Glutamatergic neuron (in vitro differentiated cells): ENCODE measurements at regions not wholly inside any gene's neighbourhood (a gene's known extent, or its start where the extent isn't known, plus 50 kb on each side); places are given as distances from the start of the nearest gene placed in this dataset.

Experiments used
- DNase-seq: peaks from one replicate; pipeline ENCODE4 v3.0.0; 2022
- H3K27ac Mint-ChIP-seq: one replicate; pipeline ENCODE4 v1.8.0; 2020; ENCODE audit warnings: mild to moderate bottlenecking, mixed read lengths, inconsistent platforms; ENCODE audit not compliant: unreplicated experiment
- H3K27me3 Mint-ChIP-seq: one replicate; pipeline ENCODE4 v1.8.0; 2020; ENCODE audit warnings: mild to moderate bottlenecking, moderate library complexity, mixed read lengths, inconsistent platforms; ENCODE audit not compliant: unreplicated experiment
- H3K36me3 Mint-ChIP-seq: one replicate; pipeline ENCODE4 v1.8.0; 2020; ENCODE audit warnings: mild to moderate bottlenecking, mixed read lengths, inconsistent platforms; ENCODE audit not compliant: unreplicated experiment
- H3K4me1 Mint-ChIP-seq: one replicate; pipeline ENCODE4 v1.8.0; 2020; ENCODE audit warnings: mild to moderate bottlenecking, low read depth, mixed read lengths, inconsistent platforms; ENCODE audit not compliant: unreplicated experiment
- H3K4me3 Mint-ChIP-seq: one replicate; pipeline ENCODE4 v1.8.0; 2020; ENCODE audit warnings: mild to moderate bottlenecking, mixed read lengths, inconsistent platforms; ENCODE audit not compliant: unreplicated experiment
- H3K9me3 Mint-ChIP-seq: one replicate; pipeline ENCODE4 v1.8.0; 2020; ENCODE audit warnings: mild to moderate bottlenecking, moderate library complexity, mixed read lengths, inconsistent platforms; ENCODE audit not compliant: unreplicated experiment
- TF ChIP-seq, protein P1 (sequence below): fragments of 200-600 bp; sonication (generic); IDR thresholded peaks from one replicate; pipeline ENCODE4 v1.5.0; 2021; ENCODE audit not compliant: partially characterized antibody, unreplicated experiment

DNA sequence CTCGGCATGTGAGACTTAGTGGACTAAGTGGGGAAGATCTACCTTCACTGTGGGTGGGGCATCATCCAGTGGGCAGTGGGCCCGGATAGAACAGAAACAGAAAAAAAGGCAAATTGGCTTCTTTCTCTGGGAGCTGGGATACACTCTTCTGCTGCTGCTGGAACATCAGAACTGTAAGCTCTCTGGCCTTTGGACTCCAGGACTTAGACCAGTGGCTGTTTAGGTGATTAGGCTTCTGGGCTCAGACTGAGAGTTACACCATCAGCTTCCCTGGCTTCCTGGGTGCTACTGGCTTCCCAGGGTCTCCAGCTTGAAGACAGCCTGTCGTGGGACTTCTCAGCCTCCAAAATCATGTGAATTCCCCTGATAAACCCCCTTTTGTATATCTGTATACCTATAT is 122.7 kb upstream of the SLC28A3 start:
- Mint-ChIP-seq H3K4me1 (peaks cover 6% of the 10 kb centered on the region), H3K27me3 (peaks cover 2% of the 10 kb centered on the region), H3K4me3 (no peak overlapping the region), H3K9me3 (peaks cover 1% of the 10 kb centered on the region), H3K36me3 (no peaks in the 10 kb centered on the region), H3K27ac (no peak overlapping the region)
- no peak for DNase-seq
- TF ChIP-seq, protein P1, sequence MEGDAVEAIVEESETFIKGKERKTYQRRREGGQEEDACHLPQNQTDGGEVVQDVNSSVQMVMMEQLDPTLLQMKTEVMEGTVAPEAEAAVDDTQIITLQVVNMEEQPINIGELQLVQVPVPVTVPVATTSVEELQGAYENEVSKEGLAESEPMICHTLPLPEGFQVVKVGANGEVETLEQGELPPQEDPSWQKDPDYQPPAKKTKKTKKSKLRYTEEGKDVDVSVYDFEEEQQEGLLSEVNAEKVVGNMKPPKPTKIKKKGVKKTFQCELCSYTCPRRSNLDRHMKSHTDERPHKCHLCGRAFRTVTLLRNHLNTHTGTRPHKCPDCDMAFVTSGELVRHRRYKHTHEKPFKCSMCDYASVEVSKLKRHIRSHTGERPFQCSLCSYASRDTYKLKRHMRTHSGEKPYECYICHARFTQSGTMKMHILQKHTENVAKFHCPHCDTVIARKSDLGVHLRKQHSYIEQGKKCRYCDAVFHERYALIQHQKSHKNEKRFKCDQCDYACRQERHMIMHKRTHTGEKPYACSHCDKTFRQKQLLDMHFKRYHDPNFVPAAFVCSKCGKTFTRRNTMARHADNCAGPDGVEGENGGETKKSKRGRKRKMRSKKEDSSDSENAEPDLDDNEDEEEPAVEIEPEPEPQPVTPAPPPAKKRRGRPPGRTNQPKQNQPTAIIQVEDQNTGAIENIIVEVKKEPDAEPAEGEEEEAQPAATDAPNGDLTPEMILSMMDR: no peak

- no peak overlapping the region for H3K27ac Mint-ChIP-seq
- TF ChIP-seq, protein P1: no peak
- peaks cover 4% of the 10 kb centered on the region for H3K27me3 Mint-ChIP-seq
- peaks cover 6% of the 10 kb centered on the region for H3K9me3 Mint-ChIP-seq
- H3K36me3 Mint-ChIP-seq: no peaks in the 10 kb centered on the region
- peaks cover 11% of the 10 kb centered on the region for H3K4me1 Mint-ChIP-seq
- no peak for DNase-seq
- H3K4me3 Mint-ChIP-seq: no peak overlapping the region
These were observed 126.2 kb upstream of the SLC28A3 start for GRCh38 chr9:84466580-84467285.

DNA sequence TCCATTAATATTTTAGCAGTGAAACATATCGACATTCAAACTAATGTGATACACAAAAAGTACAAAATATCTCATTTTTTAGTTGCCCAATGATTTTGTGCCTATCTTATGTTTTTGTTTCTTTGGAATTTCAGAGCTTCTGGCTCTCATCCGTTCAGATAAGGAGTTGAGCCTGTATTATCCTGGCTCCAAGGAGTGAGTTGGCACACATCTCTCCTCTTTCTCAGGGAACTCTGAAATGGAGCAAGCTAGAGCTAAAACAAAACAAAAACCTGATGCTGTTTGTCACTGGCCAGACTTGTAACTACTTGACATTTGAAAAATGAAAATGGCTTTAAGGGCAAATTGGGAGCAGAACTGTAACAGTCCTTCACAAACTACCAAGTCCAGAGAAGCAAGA is 131.3 kb upstream of the SLC28A3 start:
- peaks cover 4% of the 10 kb centered on the region for H3K27me3 Mint-ChIP-seq
- H3K4me1 Mint-ChIP-seq: peaks cover 15% of the 10 kb centered on the region
- H3K4me3 Mint-ChIP-seq: peak overlapping the region; percentile 4
- no peak overlapping the region for H3K27ac Mint-ChIP-seq
- H3K36me3 Mint-ChIP-seq: no peaks in the 10 kb centered on the region
- peaks cover 4% of the 10 kb centered on the region for H3K9me3 Mint-ChIP-seq
- DNase-seq: no peak
- TF ChIP-seq, protein P1: no peak

GRCh38 chr9:84478996-84479395 is 138.4 kb upstream of the SLC28A3 start:
- Mint-ChIP-seq H3K36me3 (no peaks in the 10 kb centered on the region), H3K9me3 (no peaks in the 10 kb centered on the region), H3K4me1 (no peaks in the 10 kb centered on the region), H3K27me3 (peaks cover 2% of the 10 kb centered on the region), H3K27ac (no peak overlapping the region), H3K4me3 (no peak overlapping the region)
- TF ChIP-seq, protein P1: no peak
- no peak for DNase-seq

DNA sequence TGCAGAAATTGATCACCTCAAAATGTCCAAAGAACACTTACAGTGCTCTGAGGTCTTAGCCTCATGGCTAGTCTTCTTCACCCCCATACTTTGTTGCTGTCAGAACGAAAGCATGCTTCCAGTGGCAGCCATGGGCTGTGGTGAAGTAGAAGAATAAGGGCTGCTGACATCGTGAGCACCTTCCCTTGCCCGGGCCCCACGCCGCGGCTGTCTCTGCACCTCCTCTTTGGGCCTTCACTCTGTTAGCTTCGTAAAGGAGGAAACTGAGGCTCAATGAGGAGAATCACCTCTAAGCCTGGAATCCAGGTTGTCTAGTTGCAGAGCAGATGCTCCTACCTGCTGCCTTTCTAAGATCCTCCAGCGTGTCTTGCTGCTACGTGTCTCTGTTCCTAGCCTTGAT is 139.5 kb upstream of the SLC28A3 start:
- DNase-seq: no peak
- Mint-ChIP-seq H3K4me1 (no peaks in the 10 kb centered on the region), H3K27ac (no peak overlapping the region), H3K4me3 (no peak overlapping the region), H3K27me3 (peaks cover 2% of the 10 kb centered on the region), H3K36me3 (no peaks in the 10 kb centered on the region), H3K9me3 (no peaks in the 10 kb centered on the region)
- TF ChIP-seq, protein P1: no peak
